AG04450 (cell line): ENCODE measurements at regions not wholly inside any gene's neighbourhood (a gene's known extent, or its start where the extent isn't known, plus 50 kb on each side); places are given as distances from the start of the nearest gene placed in this dataset.

Source experiments
- CTCF ChIA-PET: fragments of 300-600, 350-600 bp; formaldehyde crosslinking; extraction: SDS; loops from one replicate; lab custom pipeline; 2022; ENCODE audit warnings: antibody characterized with exemption, inconsistent platforms; lab: Charles Lee
- POLR2A ChIA-PET: fragments of 350-600 bp; formaldehyde crosslinking; extraction: SDS; loops from one replicate; lab custom pipeline; 2021; ENCODE audit warnings: antibody characterized with exemption, inconsistent platforms; lab: Yijun Ruan, JAX
- DNase-seq: peaks from one replicate; pipeline ENCODE4 v3.0.0-alpha.2; 2011; ENCODE audit warnings: low read depth, low spot score
- H3K27ac ChIP-seq: one replicate; pipeline ENCODE4 v1.5.1; 2012; ENCODE audit warnings: low read depth, low read length, control low read depth
- H3K27me3 ChIP-seq: one replicate; pipeline ENCODE4 v1.6.0; 2012; ENCODE audit warnings: low read length; ENCODE audit not compliant: control insufficient read depth, insufficient read depth
- H3K4me3 ChIP-seq: 2 replicates; pipeline ENCODE4 v1.5.1; 2011; ENCODE audit warnings: mild to moderate bottlenecking, low read depth, low read length, control low read depth
- H3K9me3 ChIP-seq: 2 replicates; pipeline ENCODE4 v1.5.1; 2012; ENCODE audit warnings: low read length; ENCODE audit not compliant: control insufficient read depth, insufficient read depth
- TF ChIP-seq, protein P1 (sequence below): IDR thresholded peaks from 2 replicates; pipeline ENCODE4 v1.5.1; 2011; ENCODE audit warnings: low read depth, low read length, control low read depth, inconsistent platforms

DNA sequence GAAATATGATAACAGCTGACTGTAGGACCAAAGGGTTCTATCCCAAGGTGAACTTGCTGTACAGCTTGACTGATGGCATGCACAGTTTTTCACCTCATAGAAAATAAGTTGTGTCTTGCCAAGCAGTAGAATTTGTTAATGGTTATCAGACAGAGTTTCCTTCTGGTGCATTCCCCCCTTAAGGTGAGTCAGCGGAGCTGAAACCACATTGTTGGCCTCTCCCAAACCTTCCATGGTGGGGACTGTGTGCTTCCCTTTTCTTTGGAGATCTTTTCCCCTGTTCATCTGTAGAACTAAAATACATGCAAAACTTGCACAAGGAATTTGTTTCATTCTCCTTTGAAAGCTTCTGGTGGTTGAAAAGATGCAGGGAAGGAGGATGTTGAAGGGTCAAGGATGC is 179.8 kb downstream of the FGF1 start:
- no peaks in the 10 kb centered on the region for H3K27me3 ChIP-seq
- H3K9me3 ChIP-seq = no peaks in the 10 kb centered on the region
- no peak overlapping the region for H3K27ac ChIP-seq
- no peak overlapping the region for H3K4me3 ChIP-seq
- CTCF ChIA-PET = interaction anchor here (0.6 kb wide), 1 partner anchor 199 kb away, joined by 3 read pairs; no protein-coding TSS in a partner anchor
- POLR2A ChIA-PET = no interaction called here
- TF ChIP-seq, protein P1, sequence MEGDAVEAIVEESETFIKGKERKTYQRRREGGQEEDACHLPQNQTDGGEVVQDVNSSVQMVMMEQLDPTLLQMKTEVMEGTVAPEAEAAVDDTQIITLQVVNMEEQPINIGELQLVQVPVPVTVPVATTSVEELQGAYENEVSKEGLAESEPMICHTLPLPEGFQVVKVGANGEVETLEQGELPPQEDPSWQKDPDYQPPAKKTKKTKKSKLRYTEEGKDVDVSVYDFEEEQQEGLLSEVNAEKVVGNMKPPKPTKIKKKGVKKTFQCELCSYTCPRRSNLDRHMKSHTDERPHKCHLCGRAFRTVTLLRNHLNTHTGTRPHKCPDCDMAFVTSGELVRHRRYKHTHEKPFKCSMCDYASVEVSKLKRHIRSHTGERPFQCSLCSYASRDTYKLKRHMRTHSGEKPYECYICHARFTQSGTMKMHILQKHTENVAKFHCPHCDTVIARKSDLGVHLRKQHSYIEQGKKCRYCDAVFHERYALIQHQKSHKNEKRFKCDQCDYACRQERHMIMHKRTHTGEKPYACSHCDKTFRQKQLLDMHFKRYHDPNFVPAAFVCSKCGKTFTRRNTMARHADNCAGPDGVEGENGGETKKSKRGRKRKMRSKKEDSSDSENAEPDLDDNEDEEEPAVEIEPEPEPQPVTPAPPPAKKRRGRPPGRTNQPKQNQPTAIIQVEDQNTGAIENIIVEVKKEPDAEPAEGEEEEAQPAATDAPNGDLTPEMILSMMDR = no peak
- DNase-seq = no peak

DNA sequence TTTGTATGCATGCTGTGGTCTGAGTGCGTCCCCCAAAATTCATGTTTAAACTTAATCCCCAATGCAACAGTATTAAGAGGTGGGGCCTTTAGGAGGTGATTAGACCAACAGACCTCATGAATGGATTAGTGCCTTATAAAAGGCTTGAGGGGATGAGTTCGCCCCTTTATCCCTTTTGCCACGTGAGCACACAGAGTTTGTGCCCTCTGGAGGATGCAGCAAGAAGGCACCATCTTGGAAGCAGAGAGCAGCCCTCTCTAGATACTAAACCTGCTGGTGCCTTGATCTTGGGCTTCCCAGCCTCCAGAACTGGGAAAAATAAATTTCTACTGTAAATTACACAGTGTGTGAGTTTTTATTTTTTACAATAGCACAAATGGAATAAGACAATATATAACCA is 177.1 kb upstream of the SPRY4 start:
- Histone ChIP-seq H3K4me3 (no peak overlapping the region), H3K9me3 (no peaks in the 10 kb centered on the region), H3K27me3 (no peaks in the 10 kb centered on the region), H3K27ac (no peak overlapping the region)
- DNase-seq = no peak
- TF ChIP-seq, protein P1 = no peak
- CTCF ChIA-PET = no interaction called here
- POLR2A ChIA-PET = no interaction called here

DNA sequence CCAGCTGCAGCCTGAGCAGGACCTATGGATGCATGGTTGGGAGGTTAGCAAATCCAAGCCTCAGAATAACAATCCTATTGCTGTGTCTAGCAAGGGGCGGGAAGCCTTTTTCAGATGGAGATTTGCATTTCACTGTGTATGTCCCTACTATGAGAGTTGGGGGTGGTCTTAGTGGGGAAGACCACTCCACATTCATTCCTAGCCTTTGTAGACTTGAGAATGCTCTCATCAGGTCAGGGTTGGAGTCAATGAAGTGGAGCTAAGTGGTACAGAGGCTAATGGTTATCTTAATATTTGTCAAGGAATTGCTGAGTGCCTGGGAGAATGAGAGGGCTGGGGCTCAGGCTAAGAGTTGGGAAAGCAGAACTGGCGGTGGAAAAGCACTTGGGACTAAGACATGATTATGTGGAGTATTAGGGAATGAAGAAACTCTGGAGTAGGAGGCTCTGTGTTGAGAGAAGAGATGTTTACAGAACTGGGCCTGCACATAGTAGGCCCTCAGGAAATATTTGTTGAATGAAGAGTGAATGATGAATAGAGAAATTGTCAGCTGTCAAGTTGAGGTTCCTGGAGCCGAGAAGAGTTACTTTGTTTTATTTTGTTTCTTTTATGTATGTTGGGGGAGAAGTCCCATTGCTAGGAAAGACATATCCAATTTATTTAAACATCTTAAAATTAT is 175.5 kb upstream of the SPRY4 start:
- H3K9me3 ChIP-seq = no peaks in the 10 kb centered on the region
- DNase-seq = no peak
- TF ChIP-seq, protein P1 = no peak
- no peak overlapping the region for H3K4me3 ChIP-seq
- ChIA-PET CTCF (no interaction called here), POLR2A (no interaction called here)
- no peaks in the 10 kb centered on the region for H3K27me3 ChIP-seq
- no peak overlapping the region for H3K27ac ChIP-seq

DNA sequence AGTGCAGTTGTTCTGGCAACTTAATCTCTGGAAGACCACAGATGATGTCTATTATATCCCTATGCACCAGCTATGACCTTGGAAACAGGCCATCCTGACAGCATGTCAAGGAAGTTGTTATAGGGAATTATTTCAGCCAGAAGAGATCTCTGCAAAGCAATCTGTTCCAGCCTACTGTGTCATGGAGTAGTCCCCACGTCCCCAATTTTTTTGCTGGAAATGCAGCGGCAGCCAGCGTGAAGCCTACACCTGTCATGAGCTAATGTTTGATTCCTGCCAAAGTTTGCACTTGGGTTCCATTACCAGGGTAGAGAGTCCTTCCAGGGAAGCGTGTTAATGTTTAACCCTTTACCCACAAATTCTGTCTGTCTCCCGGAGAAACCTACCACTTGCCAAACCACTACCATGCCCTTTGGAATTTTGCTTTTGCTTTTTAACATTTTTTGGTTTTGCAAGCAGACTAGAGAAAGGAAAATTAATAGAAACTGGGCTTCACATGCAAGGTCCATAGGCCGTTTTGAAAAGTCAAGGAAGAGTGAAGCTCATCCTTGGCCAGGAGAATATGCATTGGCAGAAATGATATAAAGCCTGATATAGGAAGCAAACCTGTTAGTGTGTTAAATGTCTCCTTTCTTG is 174.9 kb upstream of the SPRY4 start:
- ChIA-PET POLR2A (no interaction called here), CTCF (no interaction called here)
- TF ChIP-seq, protein P1 = no peak

DNA sequence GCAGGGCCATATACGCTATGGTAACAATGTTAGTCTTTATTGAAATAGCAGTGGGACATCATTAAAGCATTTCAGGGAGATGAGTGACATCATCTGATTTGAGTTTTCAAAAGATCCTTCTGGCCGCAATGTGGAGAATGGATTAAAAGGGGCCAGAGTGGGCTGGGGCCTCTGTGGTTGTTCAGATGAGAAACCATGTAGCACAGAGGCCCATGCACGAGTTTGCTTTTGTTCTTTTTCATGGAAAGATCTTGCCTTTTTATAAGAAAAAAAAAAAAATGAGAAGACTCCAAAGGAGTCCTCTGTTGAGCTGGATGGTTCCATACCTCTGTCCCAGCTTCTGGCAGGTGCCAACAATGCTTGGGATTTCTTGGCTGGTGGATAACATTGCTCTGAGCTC is 173.5 kb upstream of the SPRY4 start:
- H3K4me3 ChIP-seq = no peak overlapping the region
- TF ChIP-seq, protein P1 = no peak
- DNase-seq = no peak
- no peaks in the 10 kb centered on the region for H3K27me3 ChIP-seq
- H3K27ac ChIP-seq = no peak overlapping the region
- ChIA-PET POLR2A (no interaction called here), CTCF (no interaction called here)
- no peaks in the 10 kb centered on the region for H3K9me3 ChIP-seq

More for the DNA sequence above, 174.9 kb upstream of the SPRY4 start:
- H3K27ac ChIP-seq = no peak overlapping the region
- no peaks in the 10 kb centered on the region for H3K9me3 ChIP-seq
- no peaks in the 10 kb centered on the region for H3K27me3 ChIP-seq
- no peak for DNase-seq
- no peak overlapping the region for H3K4me3 ChIP-seq
